Endodermal cell (in vitro differentiated cells): ENCODE measurements at regions not wholly inside any gene's neighbourhood (a gene's known extent, or its start where the extent isn't known, plus 50 kb on each side); places are given as distances from the start of the nearest gene placed in this dataset.
"Not testable (repeated sequence)": the region's sequence is repeated elsewhere in the genome, so short reads cannot be mapped to it uniquely, and the experiment has no call there.

ENCODE experiments used
- DNase-seq: peaks from one replicate; pipeline ENCODE4 v3.0.0-alpha.2; 2017
- H3K27ac ChIP-seq: 2 replicates; pipeline ENCODE4 v1.5.1; 2013; ENCODE audit warnings: mild to moderate bottlenecking, low read depth, low read length, moderate library complexity
- H3K27me3 ChIP-seq: 2 replicates; pipeline ENCODE4 v1.6.1; 2013; ENCODE audit warnings: mild to moderate bottlenecking, low read length, moderate library complexity; ENCODE audit not compliant: insufficient read depth, control insufficient read depth, poor library complexity, severe bottlenecking
- H3K36me3 ChIP-seq: 2 replicates; pipeline ENCODE4 v1.7.0; 2013; ENCODE audit warnings: mild to moderate bottlenecking, low read length, moderate library complexity; ENCODE audit not compliant: control insufficient read depth, insufficient read depth
- H3K4me1 ChIP-seq: one replicate; pipeline ENCODE4 v1.7.0; 2013; ENCODE audit warnings: low read length; ENCODE audit not compliant: control insufficient read depth, insufficient read depth
- H3K4me3 ChIP-seq: 2 replicates; pipeline ENCODE4 v1.5.1; 2013; ENCODE audit warnings: mild to moderate bottlenecking, low read length, moderate library complexity
- H3K9ac ChIP-seq: 2 replicates; pipeline ENCODE4 v1.6.1; 2013; ENCODE audit warnings: mild to moderate bottlenecking, low read length, moderate library complexity; ENCODE audit not compliant: poor library complexity, severe bottlenecking; ENCODE audit errors: extremely low read depth
- H3K9me3 ChIP-seq: 2 replicates; pipeline ENCODE4 v1.6.1; 2013; ENCODE audit warnings: mild to moderate bottlenecking, low read length, moderate library complexity; ENCODE audit not compliant: control insufficient read depth
- H3K27ac Mint-ChIP-seq: 2 replicates; pipeline ENCODE4 v1.8.0; 2020; ENCODE audit warnings: mixed read lengths
- H3K27me3 Mint-ChIP-seq: 2 replicates; pipeline ENCODE4 v1.8.0; 2021; ENCODE audit warnings: mild to moderate bottlenecking, mixed read lengths; ENCODE audit not compliant: insufficient read depth
- H3K36me3 Mint-ChIP-seq: 2 replicates; pipeline ENCODE4 v1.8.0; 2020; ENCODE audit warnings: low read depth, mixed read lengths
- H3K4me1 Mint-ChIP-seq: 2 replicates; pipeline ENCODE4 v1.8.0; 2020; ENCODE audit warnings: mixed read lengths
- H3K4me3 Mint-ChIP-seq: 2 replicates; pipeline ENCODE4 v1.8.0; 2020; ENCODE audit warnings: mild to moderate bottlenecking, moderate library complexity, mixed read lengths
- H3K9me3 Mint-ChIP-seq: 2 replicates; pipeline ENCODE4 v1.8.0; 2020; ENCODE audit warnings: mild to moderate bottlenecking, mixed read lengths
- WGBS, 2 experiments: methylation state at CpG; one replicate each; pipeline versions ENCODE4 v1.1.5 to v1.1.7; 2013; ENCODE audit warnings: missing lambda C conversion rate in 2 of 2, mixed read lengths in 1 of 2; ENCODE audit not compliant: insufficient coverage in 1 of 2, insufficient read length in 1 of 2; 5-methylcytosine and 5-hydroxymethylcytosine counted together

- H3K4me1 ChIP-seq, result not testable (repeated sequence)
These were observed 98.7 kb downstream of the OR4M2 start for GRCh38 chr15:22179043-22179442.

DNA sequence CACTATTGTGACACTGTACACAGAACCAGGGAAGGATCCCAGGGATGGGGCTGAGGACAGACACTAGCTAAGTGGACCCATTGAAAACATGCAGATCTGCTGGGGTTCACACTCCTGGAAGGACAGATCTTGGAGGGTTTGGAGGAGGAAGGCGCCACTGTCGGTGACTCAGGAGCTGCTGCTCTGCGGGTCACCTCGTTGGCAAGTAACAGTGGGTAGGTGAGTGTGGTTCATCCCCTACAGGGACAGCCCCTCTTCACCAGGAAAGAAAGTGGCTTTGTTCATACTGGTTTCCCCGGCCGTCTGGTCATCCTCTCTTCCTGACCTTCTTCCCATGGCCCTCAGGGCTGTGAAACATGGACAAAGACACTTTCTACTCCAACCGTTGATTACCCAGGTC is 100.3 kb downstream of the OR4M2 start:
- H3K9me3 Mint-ChIP-seq, H3K4me1 Mint-ChIP-seq, H3K36me3 ChIP-seq, H3K9me3 ChIP-seq, H3K27me3 ChIP-seq, H3K27ac Mint-ChIP-seq, H3K4me1 ChIP-seq, H3K9ac ChIP-seq, H3K4me3 Mint-ChIP-seq, H3K27me3 Mint-ChIP-seq, DNase-seq, H3K27ac ChIP-seq, H3K4me3 ChIP-seq, H3K36me3 Mint-ChIP-seq: not testable (repeated sequence)
- WGBS, 2 experiments, result no CpG with 5 or more reads among the region's 7 CpGs

More at GRCh38 chr15:22179043-22179442, 98.7 kb downstream of the OR4M2 start:
- H3K36me3 ChIP-seq, H3K27me3 ChIP-seq, H3K4me3 Mint-ChIP-seq, H3K27ac ChIP-seq, H3K27me3 Mint-ChIP-seq, DNase-seq, H3K9ac ChIP-seq, H3K36me3 Mint-ChIP-seq, H3K9me3 Mint-ChIP-seq, H3K4me1 Mint-ChIP-seq, H3K4me3 ChIP-seq, H3K27ac Mint-ChIP-seq, H3K9me3 ChIP-seq: not testable (repeated sequence)
- no CpG with 5 or more reads among the region's 3 CpGs for WGBS, 2 experiments

- not testable (repeated sequence) for H3K4me1 Mint-ChIP-seq, H3K27me3 Mint-ChIP-seq, H3K9me3 Mint-ChIP-seq, DNase-seq, H3K36me3 ChIP-seq, H3K36me3 Mint-ChIP-seq, H3K27ac ChIP-seq, H3K27me3 ChIP-seq, H3K9me3 ChIP-seq, H3K4me3 ChIP-seq, H3K4me1 ChIP-seq, H3K4me3 Mint-ChIP-seq, H3K27ac Mint-ChIP-seq, H3K9ac ChIP-seq
- no CpG with 5 or more reads among the region's 15 CpGs for WGBS, 2 experiments
These were observed 104.4 kb downstream of the OR4M2 start for GRCh38 chr15:22184678-22185077.

DNA sequence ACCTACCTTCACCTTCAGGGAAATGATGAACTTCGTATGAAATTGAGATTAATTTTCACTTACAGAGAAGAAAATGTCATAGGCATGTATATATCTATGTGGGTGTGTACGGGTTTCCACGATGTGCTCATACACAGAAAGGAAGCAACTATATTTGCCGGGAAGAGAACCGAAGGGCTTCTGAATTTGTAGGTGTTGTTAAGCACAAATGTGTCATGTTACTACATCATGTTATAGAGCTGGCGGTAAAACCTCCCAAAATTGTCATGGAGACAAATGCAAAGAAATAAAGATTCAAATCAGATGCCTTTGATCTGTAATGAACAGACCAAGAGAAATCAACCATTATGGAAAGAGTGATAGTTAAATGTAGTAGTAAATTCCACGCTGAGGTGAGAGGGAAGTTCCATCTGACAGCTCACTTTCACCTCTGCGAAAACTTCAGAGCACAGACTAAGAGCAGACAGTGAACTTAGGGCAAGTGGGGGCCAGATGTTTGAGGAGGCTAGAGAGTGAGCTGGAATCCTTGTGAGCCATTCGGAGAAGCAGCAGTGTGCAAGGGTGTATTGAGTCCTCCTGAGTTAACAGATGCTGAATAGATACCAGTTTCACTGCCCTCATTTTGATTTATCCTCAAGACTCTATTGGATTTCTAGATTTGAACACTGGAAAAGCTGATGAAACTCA is 106.7 kb downstream of the OR4M2 start:
- H3K27me3 ChIP-seq, H3K9me3 ChIP-seq, H3K9ac ChIP-seq, DNase-seq, H3K4me1 Mint-ChIP-seq, H3K9me3 Mint-ChIP-seq, H3K27me3 Mint-ChIP-seq, H3K4me3 Mint-ChIP-seq, H3K36me3 Mint-ChIP-seq, H3K4me3 ChIP-seq, H3K27ac ChIP-seq, H3K4me1 ChIP-seq, H3K27ac Mint-ChIP-seq, H3K36me3 ChIP-seq: not testable (repeated sequence)
- WGBS, 2 experiments, result no CpG with 5 or more reads among the region's 9 CpGs

GRCh38 chr15:22191818-22192217 is 111.5 kb downstream of the OR4M2 start:
- H3K4me3 Mint-ChIP-seq, H3K27ac Mint-ChIP-seq: not testable (repeated sequence)

GRCh38 chr15:22194739-22195617 is 114.7 kb downstream of the OR4M2 start:
- H3K4me1 ChIP-seq, H3K27me3 ChIP-seq, H3K27me3 Mint-ChIP-seq, H3K4me3 Mint-ChIP-seq, H3K36me3 Mint-ChIP-seq, H3K4me1 Mint-ChIP-seq, H3K27ac ChIP-seq, DNase-seq, H3K9ac ChIP-seq, H3K27ac Mint-ChIP-seq, H3K9me3 Mint-ChIP-seq, H3K4me3 ChIP-seq, H3K9me3 ChIP-seq, H3K36me3 ChIP-seq: not testable (repeated sequence)
- no CpG with 5 or more reads among the region's 7 CpGs for WGBS, 2 experiments

More at GRCh38 chr15:22191818-22192217, 111.5 kb downstream of the OR4M2 start:
- not testable (repeated sequence) for H3K4me1 ChIP-seq, DNase-seq, H3K9ac ChIP-seq, H3K4me3 ChIP-seq, H3K36me3 Mint-ChIP-seq, H3K9me3 Mint-ChIP-seq, H3K36me3 ChIP-seq, H3K9me3 ChIP-seq, H3K4me1 Mint-ChIP-seq, H3K27ac ChIP-seq, H3K27me3 Mint-ChIP-seq, H3K27me3 ChIP-seq
- WGBS, 2 experiments, result no CpG with 5 or more reads among the region's 3 CpGs

DNA sequence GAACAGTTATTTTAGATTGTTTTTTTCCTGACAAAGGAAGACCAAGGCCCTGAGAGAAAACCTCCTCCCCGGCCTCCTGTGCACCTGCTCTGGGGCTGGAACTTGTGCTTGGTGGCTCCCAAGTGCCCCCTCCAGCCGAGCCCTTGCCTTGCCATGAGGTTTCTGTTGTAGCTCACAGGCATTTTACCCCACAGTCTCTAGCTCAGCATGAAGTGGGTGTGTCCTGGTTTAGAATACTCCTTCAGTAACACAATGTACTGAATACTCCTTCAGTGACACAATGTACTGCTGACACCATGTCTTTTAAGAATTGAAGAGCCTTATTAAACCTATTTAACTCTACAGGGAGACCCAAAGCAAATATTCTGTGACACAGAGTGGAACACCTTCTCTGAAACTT is 116.1 kb downstream of the OR4M2 start:
- not testable (repeated sequence) for H3K4me3 Mint-ChIP-seq, H3K9ac ChIP-seq, H3K36me3 ChIP-seq, H3K36me3 Mint-ChIP-seq, H3K9me3 ChIP-seq, H3K27me3 ChIP-seq, H3K4me1 ChIP-seq, H3K4me1 Mint-ChIP-seq, H3K9me3 Mint-ChIP-seq, H3K27ac Mint-ChIP-seq, DNase-seq, H3K27ac ChIP-seq, H3K27me3 Mint-ChIP-seq, H3K4me3 ChIP-seq
- no CpG with 5 or more reads among the region's 2 CpGs for WGBS, 2 experiments
